ENCODE measurements at regions not wholly inside any gene's neighbourhood (a gene's known extent, or its start where the extent isn't known, plus 50 kb on each side); places are given as distances from the start of the nearest gene placed in this dataset.

DNA sequence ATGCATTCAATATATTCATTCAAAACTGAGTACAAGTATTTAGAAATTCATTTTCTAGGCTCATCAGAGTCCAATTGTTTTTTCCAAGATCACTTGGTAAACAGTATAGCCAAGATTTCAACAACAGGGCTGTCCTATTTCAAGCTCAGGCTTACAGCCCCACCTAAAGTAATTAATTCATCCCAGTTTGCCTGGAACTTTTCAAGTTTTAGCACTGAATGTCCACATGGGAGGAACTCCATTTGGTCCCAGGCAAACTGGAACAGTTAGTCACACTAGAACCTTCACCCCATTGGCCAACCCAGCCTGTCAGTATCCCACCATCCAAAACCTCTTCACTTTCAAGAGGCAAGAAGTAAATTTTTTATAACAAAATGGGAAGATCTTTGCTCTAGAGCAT is 210.9 kb downstream of the DPY19L2 start:
- TF ChIP-seq MYNN (CRISPR knock-in tag; IDR thresholded peaks at IDR 0.05; ENCODE audit: low read depth) (no peak), ZNF563 (CRISPR knock-in tag; IDR thresholded peaks at IDR 0.05) (no peak), ZNF75D (CRISPR knock-in tag; IDR thresholded peaks at IDR 0.05; ENCODE audit: borderline replicate concordance) (no peak), FOXM1 (CRISPR knock-in tag; IDR thresholded peaks at IDR 0.05) (no peak), JUNB (CRISPR knock-in tag; IDR thresholded peaks at IDR 0.05; ENCODE audit: borderline replicate concordance) (no peak), FOXO1 (CRISPR knock-in tag; IDR thresholded peaks at IDR 0.05) (no peak), BRF2 (CRISPR knock-in tag; IDR thresholded peaks at IDR 0.05) (no peak), RXRA (CRISPR knock-in tag; IDR thresholded peaks at IDR 0.05) (no peak), RAD51 (IDR thresholded peaks at IDR 0.05; ENCODE audit: borderline replicate concordance) (no peak), EZH2 (conservative IDR thresholded peaks at IDR 0.05; ENCODE audit: low read depth, low read length) (no peak)
- TF ChIP-seq, protein P1, sequence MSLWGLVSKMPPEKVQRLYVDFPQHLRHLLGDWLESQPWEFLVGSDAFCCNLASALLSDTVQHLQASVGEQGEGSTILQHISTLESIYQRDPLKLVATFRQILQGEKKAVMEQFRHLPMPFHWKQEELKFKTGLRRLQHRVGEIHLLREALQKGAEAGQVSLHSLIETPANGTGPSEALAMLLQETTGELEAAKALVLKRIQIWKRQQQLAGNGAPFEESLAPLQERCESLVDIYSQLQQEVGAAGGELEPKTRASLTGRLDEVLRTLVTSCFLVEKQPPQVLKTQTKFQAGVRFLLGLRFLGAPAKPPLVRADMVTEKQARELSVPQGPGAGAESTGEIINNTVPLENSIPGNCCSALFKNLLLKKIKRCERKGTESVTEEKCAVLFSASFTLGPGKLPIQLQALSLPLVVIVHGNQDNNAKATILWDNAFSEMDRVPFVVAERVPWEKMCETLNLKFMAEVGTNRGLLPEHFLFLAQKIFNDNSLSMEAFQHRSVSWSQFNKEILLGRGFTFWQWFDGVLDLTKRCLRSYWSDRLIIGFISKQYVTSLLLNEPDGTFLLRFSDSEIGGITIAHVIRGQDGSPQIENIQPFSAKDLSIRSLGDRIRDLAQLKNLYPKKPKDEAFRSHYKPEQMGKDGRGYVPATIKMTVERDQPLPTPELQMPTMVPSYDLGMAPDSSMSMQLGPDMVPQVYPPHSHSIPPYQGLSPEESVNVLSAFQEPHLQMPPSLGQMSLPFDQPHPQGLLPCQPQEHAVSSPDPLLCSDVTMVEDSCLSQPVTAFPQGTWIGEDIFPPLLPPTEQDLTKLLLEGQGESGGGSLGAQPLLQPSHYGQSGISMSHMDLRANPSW (CRISPR knock-in tag; IDR thresholded peaks at IDR 0.05; ENCODE audit: borderline replicate concordance) = no peak

Measured in HepG2 (cell line).